H4 (cell line): ENCODE measurements at regions not wholly inside any gene's neighbourhood (a gene's known extent, or its start where the extent isn't known, plus 50 kb on each side); places are given as distances from the start of the nearest gene placed in this dataset.

Experiments used
- DNase-seq: peaks from one replicate; pipeline ENCODE4 v3.0.0-alpha.2; 2015; ENCODE audit warnings: low spot score

DNA sequence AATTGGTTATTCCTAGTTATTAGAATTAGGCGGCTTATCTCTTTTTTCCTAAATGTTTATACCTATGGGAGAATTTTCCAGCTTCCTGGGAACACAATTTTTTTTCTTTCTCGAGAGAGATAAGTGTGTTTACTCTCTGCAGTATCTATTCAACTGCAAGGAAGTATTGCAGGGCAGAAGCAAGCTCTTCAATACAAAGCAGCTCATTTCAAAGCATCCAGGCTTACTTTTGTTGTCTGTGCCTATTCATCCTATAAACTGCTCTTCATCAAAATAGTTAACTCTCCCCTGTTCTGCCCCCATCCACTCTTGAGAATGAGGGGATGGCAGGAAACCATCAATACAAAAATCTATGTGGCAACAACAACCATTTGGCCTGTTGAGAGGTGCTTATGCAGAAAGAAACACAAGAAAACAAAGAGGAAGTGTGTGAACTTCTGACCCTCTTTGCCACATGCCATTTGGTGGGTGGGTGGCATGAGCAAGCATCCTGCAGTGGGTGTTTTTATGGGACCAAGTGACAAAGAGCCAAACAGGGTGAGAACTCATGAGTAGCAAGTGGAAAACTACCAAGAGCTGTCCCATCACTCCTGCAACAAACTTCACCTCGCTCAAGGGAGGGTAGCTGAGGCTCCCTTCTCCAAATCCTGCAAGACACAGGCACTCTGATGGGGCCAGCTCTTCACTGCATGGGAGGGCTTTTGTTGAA is 50.6 kb upstream of the MRPS6 start:
- DNase-seq: peak; percentile 57

DNA sequence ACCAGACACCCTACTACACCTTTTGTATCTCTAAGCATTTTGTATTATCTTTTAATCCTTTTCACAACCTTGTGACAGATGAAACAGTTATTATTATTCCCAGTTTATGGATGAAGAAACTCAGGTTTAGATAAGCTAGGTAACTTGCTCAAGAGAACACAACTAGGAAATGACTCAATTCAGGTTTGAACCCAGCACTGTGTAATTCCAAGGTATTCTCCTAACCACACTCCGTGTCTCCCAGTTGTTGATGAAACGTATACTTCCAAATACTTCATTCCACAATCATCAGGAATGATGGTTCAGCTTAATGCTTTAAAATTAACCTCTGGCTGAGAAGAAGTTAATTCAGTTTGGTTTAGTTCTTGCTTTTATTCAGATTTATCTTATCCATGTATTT is 51.7 kb upstream of the MRPS6 start:
- DNase-seq: no peak

DNA sequence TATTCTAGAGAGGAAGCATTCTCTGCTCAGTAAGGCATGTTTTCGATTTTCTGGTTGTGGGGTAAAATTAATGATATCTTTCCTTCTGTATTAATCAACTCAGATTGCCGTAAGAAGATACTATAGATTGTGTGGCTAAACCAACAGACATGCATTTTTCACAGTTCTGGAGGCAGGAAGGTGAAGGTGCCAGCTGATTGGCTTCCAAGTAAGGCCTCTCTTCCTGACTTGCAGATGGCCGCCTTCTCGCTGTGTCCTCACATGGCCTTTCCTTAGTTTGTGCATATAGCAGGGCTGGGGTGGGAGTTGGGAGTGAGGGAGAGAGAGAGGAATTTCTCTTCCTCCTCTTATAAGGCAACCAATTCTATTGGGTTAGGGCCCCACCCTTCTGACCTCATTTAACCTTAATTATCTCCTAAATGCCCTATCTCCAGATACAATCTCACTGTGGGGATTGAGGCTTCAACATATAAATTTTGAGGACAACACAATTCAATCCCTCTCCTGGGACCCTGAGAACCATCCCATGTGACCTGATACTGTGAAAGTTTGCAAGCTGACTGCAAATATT is 52.3 kb upstream of the MRPS6 start:
- DNase-seq: no peak

DNA sequence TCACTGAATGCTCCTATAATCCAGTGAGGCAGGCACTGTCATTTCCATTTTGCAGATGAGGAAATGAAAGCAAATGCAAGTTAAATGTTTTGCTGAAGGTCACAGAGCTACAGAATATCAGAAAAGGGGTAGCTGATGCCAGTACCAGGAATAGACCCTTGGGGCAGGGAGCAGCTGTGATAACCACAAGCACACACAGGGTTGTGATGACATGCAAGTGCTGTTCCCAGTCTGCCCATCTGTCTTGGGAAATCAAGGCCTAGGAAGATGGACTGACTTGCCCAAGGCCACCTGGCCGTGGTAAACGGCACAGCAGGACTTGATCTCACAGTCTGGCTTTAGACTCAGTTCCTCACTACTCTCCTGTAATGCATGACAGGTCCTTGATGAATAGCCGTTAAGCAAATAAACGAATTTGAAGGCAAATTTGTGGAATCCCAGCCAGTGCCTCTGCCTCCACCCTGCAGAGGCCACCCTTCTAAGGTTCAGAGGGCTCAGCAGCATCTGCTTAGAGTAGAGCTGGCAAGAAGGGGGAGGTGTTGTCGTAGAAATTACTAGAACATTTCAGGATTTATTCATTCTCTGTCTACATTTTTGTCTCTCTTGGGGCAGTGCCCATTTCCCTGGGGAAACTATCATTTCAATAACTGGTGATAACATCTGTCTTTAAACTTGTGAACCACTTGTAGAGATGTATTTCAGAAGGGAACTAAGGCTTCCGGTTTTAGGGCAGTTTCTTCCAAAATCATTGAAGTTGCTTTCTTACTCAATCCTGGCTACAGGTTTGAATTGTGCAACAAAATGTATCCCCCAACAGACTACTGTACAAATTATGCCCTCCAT is 53.2 kb upstream of the MRPS6 start:
- DNase-seq: no peak

DNA sequence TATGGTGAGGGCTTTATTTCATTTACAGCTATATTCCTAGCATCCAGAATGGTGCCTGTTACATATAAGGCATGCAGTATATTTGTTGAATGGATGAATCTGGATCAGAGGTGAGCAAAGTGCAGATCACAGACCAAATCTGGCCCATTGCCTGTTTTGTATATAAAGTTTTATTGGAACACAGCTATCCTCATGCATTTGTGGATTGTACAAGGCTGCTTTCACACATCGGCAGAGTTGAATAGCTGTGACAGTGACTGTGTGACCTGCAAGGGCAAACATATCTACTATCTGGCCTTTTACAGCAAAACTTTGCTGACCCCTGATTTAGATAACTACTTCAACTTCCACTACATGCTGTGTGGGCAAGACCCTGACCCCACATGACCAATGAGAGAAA is 54.0 kb upstream of the MRPS6 start:
- no peak for DNase-seq

DNA sequence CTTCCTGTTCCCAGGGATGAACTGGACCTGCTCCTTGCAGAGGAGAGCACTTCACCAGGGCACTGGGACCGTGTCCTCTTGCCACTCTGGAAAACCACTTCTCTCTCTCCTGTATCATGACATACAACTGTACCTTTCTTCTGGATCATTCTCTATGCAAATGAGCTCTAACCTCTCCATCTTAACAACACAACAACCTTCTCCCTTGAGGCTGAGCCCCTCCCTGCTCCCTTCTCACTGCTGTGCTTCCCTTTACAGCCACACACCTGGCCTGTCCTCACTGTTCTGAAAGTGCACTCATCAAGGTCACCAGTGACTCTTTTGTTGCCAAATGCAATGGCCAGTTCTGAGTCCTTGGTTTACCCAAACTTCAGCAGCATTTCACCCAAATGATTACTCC is 54.5 kb upstream of the MRPS6 start:
- DNase-seq: no peak

DNA sequence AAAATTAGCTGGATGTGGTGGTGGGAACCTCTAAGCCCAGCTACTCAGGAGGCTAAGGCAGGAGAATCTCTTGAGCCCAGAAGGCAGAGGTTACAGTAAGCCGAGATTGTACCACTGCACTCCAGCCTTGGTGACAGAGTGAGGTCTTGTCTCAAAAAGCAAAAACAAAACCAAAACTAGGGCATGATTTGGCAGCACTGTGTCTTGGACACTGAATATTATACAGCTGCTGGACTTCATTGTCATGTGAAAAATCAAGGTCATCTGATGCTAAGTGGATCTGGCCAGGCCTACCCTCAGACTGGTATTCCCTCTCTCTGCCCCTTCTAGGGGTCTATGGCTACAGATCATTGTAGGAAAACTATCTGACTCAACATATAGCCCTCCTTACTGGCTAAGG is 55.2 kb upstream of the MRPS6 start:
- DNase-seq: no peak

DNA sequence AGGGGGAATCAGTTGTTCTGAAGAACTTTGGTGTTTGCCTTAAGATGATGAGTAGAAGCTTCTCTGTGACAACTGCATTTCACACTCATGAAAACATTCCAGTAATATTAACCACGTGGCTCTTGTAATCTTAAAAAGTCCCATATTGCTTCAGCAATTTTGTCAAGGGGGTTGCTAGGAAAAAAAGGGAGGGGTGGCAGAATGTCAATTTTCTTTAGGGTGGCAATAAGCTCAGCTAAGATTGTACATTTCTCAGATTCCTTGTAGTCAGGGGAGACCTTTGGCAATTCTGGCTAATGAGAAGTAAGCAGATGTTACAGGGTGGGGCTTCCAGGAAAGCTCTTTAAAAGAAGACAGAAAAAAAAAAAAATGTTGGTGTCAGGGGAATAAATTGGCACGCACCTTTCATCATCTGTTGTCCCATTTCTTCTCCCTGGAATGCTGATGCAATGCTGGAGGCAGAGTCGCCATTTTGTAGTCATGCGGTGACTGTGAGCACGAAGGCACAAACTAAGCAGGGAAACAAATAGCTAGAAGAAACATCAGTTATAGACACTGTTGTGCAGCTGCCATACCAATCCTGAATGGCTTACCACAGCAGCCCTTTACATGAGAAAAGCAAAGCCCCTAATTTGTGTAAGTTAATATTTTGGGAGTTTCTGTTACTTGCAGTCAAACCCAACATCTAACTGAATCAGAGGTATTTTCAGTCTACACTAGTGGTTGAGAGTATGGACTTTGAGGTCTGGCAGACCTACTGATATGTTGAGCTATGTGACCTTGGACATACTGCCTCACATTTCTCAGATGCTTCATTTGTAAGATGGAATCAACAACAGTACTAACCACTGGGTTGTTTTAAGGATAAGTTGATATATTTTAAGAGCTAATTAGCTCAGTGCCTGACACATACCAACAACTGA is 56.1 kb upstream of the MRPS6 start:
- no peak for DNase-seq

DNA sequence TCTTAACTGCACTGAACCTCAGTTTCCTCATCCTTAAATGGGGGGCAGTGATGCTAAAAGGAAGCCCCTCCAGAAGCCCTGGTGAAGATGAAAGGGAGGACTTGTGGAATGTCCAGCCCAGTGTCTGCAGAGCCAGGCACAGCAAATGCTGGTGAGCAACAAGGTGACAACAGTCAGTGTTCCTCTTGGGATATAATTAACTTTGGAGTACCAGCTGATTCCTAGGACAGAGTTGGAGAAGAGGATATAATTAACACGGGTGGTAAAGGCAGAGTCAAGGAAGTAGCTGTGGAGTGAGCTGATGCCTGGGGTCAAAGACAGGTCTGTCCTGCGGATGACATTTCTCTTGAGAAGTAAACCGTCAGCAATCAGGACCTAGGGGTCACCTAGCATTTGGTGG is 60.7 kb upstream of the MRPS6 start:
- no peak for DNase-seq

DNA sequence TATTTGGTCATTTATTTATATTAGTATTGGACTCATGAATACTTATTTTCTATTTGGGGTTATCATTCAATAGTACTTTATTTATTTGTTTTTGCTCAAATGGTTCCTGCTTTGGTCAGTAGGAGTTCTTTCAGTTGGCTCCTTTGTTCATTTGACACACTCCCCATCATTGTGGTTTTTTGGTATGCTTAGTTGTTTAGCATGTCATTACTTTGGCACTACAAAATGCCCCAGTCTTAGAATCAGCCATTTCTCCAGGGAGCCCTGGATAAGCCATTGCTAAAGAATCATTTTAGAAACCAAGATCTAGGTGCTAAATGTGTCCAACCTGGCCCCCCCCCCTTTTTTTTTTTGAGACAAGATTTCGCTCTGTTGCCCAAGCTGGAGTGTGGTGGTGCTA is 61.7 kb upstream of the MRPS6 start:
- DNase-seq: no peak

DNA sequence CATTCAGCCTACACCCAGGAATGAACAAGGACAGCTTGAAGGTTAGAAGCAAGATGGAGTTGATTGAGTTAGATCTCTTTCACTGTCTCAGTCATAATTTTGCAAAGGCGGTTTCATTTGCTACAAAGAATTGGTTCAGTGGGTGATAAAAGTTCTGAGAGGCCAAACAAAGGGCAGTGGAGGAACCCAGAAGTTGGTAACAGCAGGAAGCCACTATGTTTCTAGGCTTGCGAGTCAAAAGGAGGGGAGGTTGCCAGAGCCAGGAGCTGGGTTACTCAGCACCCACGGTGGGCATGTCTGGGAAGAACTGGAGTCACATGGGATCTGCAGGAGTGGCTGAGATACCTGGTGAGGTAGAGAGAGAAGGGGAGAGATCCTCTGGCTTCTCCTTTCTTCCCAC is 64.2 kb upstream of the MRPS6 start:
- DNase-seq: no peak

DNA sequence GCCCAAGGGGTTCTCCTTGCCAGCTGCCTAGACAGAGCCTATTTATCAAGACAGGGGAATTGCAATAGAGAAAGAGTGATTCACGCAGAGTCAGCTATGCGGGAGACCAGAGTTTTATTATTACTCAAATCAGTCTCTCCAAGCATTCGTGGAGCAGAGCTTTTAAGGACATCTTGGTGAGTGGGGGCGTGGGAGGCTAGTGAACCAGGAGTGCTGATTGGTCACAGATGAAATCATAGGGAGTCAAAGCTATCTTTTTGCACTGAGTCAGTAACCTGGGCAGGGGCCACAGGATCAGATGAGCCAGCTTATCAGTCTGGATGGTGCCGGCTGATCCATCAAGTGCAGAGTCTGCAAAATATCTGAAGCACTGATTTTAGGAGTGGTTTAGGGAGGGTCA is 64.8 kb upstream of the MRPS6 start:
- DNase-seq: no peak

DNA sequence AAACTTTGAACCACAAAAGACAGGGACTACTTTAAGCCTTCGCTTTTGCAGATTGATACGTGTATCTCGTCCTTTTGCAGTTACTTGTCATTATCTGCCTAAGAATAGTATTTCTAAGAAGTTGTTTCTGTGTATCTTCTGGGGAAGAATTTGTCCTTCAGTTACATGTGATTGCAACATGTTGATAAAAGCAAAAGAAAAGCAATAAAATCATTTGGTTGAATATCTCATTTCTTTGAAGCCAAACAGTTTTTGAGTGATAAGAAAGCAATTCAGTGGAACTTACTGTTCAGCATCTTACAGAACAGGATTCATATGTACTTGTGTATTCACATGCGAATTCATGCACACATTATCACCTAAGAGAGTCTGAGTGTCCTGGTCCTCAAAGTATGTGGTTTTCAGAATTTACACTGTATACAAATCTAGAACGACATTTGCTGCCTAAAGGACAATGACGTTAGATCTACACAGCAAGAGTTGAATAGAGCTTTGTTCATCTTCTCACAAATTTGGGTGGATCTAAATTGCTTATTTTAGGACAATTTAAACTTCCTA is 66.7 kb upstream of the MRPS6 start:
- DNase-seq: no peak

DNA sequence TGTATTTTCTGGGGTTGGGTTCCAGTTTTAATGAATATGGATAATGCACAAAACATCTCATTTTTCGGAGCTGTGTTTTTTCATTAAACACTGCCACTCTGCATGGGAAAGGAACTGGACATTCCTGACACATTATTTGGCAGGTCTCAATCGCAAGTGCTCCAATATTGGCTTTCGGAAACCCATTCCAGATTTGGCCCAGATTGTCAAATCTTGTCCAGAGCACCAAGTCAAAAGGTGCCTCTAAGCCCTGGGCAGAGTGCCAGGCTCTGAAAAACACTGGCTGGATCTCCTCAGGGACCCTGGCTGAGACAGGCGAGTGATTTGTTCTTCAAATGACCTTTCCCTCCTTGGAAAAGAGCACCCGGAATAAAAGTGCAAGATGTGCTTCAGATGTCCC is 68.4 kb upstream of the MRPS6 start:
- DNase-seq: no peak

DNA sequence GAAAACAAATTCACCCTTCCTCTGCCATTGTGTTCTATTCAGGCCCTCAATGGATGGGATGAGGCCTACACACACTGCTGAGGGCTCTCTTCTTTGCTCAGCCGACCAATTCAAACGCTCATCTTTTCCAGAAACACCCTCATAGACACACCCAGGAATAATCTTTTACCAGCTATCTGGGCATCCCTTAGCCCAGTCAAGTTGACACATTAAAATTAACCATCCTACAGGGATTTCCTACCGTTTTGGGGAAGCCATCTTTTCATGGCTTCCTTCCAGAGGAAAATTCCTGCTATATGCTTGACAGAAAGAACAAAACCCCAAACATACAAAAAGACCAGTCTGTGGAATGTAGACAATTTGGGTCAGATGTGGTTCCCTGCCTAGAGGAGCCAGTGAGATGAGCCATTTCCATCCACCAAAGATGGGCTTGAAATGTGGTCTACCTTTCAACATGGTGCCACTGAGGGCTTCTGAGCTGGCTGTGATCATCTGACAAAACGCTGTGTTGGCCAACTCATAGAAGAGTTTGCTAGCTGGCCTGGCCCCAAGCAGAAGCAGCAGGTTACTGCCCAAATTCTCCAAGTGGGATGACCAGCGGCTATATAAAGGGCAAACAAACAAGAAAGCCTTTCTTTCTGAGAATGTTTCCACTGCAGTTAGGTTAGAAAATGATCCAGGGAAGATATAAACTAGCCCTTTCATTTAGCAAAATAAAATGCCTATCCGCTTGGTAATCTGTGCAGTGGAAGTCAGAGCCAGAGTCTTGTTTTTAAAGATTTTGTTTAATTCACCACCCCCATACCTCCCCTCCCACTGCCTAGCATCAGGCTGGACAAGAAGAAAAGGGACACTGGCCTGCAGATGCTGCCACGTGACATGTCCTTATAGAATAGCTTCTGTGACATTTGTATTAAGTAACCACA is 69.1 kb upstream of the MRPS6 start:
- no peak for DNase-seq

DNA sequence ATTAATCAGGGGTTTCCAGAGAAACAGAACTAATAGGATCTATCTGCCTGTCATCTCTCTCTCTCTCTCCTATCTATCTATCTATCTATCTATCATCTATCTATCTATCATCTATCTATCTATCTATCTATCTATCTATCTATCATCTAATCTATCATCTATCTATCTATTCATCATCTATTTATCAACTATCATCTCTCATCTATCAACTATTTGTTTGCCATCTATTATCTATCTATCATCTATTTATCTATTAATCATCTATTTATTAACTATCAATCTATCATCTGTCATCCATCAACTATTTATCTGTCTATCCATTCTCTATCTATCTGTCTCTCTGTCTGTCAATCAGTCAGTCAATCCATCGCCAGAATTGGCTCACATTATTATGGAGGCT is 70.0 kb upstream of the MRPS6 start:
- no peak for DNase-seq

DNA sequence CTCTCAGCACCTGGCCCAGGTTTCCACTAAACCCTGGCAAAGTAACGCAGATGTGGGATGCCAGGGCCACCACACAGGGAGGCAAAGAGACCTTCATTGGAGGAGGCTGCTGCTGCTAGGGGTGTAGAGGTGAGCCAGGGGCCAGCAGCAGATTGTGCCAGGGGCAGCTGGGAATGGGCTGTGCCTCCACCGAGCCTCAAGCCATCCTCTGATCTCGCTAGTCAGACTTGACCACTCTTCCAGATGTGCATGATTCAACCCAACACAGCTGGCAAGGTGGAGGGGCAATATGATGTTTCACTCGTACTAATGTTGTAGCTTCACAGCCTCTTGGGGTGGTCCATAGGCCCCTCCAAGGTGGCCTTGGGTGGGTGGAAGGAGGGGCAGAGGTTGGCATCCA is 73.0 kb upstream of the MRPS6 start:
- no peak for DNase-seq

DNA sequence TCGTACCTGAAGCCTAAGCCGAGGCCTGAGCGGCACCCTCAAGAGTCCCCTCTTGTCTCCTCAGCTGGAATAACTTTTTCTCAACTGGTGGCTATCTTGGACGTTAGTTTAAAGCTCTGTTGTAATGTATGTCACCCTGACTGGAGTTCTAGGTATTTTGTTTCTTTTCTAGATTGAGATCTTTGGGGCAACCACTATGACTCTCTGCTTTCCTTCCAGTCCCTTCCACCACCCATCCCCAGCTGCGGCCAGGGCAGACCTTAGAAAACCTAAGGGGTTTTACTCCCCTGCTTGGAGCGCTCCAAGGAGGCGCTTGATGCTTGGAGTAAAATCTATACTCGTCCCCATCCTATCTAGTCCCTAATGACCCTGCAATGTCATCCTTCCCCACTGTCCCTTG is 74.6 kb upstream of the MRPS6 start:
- DNase-seq: no peak

DNA sequence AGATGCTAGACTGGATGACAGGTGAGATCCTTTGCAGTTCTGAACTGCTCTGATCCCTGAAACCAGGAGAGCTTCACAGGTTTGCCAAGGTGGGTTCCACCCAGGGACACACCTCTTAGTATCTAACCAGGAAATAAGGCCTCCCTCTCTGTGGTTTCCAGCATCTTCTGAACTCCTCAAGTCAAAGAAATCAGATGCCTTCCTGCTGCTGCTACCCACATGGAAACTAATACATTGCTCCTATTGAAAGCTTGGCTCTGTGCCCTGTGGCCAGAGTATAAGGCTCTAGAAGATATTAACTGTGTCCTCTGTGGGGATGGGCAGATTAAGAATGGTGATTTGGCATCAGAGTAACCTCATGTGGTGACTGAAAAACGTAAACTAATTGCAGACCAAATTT is 75.0 kb upstream of the MRPS6 start:
- DNase-seq: no peak

DNA sequence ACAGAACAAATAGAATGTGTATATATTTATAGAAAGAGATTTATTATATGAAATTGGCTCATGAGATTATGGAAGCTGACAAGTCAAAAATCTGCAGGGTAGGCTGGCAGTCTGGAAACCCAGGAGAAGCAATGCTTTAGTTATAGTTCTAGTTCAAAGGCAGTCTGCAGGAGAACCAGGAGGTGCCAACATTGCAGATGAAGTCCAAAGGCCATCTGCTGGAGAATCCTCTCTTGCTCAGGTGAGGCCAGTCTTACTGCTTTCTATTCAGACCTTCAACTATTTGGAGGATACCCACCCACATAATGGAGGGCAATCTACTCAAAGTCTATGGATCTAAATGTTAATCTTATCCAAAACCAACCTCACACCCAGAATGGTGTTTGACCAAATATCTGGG is 75.9 kb upstream of the MRPS6 start:
- DNase-seq: no peak

DNA sequence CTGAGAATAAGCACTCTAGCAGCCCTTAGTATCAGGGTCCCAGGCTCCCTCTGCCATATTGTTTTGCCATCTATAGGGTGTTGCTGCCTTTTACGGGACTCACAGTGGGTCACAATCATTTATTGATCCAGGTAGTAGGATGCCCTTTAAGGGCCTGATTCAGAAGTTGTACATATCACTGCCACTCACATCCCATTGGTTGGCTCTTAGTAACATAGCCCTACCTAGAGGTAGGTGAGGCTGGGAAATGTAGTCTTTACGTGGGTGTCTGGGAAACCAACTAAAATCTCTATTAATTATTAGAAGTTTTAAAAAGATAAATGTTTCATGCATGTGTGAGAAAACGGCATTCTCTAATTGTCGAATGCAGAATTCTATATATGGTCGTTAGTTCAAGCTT is 78.8 kb upstream of the ATP5PO start:
- DNase-seq: no peak
